Activated CD4-positive, CD25-positive, alpha-beta regulatory T cell treated with anti-CD3 and anti-CD28 coated beads, Interleukin-2, amount 50 U/mL, for 16 hours (primary cell): ENCODE measurements at regions not wholly inside any gene's neighbourhood (a gene's known extent, or its start where the extent isn't known, plus 50 kb on each side); places are given as distances from the start of the nearest gene placed in this dataset.
"Not testable (repeated sequence)": the region's sequence is repeated elsewhere in the genome, so short reads cannot be mapped to it uniquely, and the experiment has no call there.

Experiments used
- DNase-seq: peaks from one replicate; pipeline ENCODE4 v3.0.0-alpha.2; 2020; ENCODE audit warnings: low read depth, low spot score

- DNase-seq: peak; percentile 25
These were observed 984.8 kb downstream of the TMEM121 start for GRCh38 chr14:106511006-106511799.

GRCh38 chr14:106511800-106512198 lies 985.4 kb downstream of the TMEM121 start:
- no peak for DNase-seq

- no peak for DNase-seq
These were observed 986.9 kb downstream of the TMEM121 start for GRCh38 chr14:106513302-106513701.

DNA sequence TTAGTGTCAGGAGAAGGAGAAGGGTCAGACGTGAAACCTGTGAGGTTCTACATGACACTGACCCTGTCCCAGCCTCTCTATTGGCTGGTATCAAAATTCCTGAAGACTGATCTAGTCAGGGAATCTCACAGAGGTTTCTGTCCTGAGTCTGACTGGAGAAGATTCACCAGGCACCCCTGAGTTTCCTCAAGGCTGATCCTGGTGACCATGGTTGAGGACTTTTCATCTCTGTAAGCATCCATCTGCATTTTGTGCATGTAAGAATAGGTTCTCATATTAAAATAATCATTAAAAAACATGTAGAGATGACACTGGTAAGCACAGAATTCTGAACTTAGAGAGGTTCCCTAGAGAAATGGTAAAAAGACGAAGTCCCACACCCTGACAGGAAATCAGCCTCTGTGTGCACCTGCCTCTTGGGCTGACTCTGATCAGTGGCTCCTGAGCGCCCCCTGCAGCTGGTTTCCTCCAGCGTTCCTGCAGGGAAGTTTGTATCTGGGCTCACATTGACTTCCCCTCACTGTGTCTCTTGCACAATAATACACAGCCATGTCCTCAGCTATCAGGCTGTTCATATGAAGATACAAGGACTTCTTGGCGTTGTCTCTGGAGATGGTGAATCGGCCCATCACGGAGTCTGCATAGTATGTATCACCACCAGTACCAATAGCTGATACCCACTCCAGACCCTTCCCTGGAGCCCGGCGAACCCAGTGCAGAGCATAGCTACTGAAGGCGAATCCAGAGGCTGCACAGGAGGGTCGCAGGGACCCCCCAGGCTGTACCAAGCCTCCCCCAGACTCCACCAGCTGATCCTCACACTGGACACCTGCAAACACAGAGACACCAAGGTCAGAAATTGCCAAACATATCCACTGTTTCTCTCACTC lies 991.9 kb downstream of the TMEM121 start:
- DNase-seq: peak; percentile 54

DNA sequence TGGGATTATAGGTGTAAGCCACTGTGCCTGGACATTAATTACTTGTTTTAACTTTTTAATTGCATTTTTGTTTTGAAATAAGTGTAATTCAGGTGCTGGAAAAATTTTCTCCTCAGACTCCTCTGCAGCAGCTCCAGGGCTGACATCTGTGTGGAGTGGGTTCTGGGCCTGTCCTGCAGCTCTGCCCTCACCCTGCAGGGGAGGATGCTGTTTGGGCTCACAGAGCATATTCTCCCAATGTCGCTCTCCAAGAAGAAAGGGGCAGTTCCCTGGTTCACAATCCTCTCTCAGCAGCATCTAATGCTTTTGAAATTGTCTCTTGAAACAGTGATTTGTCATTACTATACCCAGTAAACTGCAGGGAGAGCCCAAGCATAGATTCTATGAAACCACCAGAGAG lies 995.7 kb downstream of the TMEM121 start:
- DNase-seq: not testable (repeated sequence)

GRCh38 chr14:106522990-106523389 lies 996.6 kb downstream of the TMEM121 start:
- no peak for DNase-seq

- no peak for DNase-seq
These were observed 1002.3 kb downstream of the TMEM121 start for GRCh38 chr14:106528717-106529116.

GRCh38 chr14:106530031-106530422 lies 1003.6 kb downstream of the TMEM121 start:
- DNase-seq: no peak

GRCh38 chr14:106530423-106531107 lies 1004.2 kb downstream of the TMEM121 start:
- no peak for DNase-seq

DNA sequence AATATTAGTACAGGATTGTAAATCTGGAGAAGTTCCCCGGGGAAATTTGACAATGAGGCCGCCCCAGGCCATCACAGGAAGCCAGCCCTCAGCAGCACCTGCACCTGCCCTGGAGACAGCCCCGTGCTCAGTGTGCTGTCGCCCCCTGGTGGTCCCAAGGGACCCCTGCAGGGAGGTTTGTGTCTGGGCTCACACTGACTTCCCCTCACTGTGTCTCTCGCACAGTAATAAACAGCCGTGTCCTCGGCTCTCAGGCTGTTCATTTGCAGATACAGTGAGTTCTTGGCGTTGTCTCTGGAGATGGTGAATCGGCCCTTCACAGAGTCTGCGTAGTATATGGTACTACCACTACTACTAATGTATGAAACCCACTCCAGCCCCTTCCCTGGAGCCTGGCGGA lies 1011.2 kb downstream of the TMEM121 start:
- DNase-seq: not testable (repeated sequence)

GRCh38 chr14:106538201-106538600 lies 1011.8 kb downstream of the TMEM121 start:
- DNase-seq: no peak

GRCh38 chr14:106547735-106548434 lies 1021.5 kb downstream of the TMEM121 start:
- DNase-seq: no peak

DNA sequence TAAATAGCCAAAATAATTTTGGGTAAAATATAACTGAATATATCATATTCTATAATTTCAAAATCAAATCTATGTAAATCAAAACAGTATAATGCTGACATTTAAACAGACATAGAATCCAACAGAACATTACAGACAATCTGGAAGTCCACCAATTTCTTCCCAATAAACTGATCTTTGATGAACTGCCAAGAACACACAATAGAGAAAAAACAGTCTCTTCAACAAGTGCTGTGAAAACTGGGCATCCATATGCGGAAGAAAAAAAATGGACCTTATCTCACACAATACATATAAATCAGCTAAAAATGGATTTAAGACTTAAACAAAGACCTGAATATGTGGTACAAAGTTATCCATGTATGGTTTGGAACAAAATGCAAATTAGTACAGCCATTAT lies 1022.7 kb downstream of the TMEM121 start:
- no peak for DNase-seq

DNA sequence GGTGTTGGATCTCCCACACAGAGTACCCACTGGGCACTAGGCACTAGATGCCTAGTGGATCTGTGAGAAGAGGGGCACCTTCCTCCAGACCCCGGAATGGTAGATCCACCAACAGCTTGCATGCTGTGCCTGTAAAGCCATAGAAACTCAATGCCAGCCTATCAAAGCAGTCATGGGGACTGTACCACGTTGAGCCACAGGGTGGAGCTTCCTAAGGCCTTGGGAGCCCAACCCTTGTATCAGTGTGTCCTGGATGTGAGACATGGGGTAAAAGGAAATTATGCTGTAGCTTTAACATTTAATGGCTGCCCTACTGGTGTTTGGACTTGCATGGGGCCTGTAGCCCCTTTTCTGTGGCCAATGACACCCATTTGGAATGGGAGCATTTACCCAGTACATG lies 1024.9 kb downstream of the TMEM121 start:
- DNase-seq: no peak

DNA sequence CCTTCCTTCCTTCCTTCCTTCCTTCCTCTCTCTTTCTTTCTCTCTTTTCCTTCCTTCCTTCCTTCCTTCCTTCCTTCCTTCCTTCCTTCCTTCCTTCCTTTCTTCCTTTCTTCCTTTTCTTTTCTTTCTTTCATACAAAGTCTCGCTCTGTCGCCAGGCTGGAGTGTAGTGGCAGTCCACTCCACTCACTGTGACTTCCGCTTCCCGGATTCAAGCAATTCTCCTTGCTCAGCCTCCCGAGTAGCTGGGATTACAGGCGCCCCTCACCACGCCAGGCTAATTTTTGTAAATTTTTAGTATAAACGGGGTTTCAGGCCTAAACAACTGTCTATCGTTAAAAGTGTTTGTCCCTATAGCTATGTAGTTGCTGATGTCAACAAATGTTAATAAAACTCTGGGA lies 1029.8 kb downstream of the TMEM121 start:
- not testable (repeated sequence) for DNase-seq

DNA sequence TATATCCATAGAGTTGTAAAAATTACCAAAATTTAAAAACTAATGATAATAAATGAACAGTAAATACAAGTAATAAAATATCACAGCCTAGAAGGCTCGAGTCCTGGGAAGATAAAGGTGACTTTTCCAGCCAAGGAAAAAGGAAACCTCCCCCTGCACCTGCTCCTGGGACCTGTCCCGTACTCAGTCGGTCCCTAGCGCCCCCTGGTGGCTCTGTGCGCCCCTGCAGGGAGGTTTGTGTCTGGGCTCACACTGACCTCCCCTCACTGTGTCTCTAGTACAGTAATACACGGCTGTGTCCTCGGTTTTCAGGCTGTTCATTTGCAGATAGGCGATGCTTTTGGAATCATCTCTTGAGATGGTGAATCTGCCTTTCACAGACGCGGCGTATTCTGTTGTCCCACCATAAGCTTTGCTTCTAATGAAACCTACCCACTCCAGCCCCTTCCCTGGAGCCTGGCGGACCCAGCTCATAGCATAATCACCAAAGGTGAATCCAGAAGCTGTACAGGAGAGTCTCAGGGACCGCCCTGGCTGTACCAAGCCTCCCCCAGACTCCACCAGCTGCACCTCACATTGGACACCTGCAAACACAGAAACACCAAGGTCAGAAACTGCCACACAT lies 1030.4 kb downstream of the TMEM121 start:
- DNase-seq: peak; percentile 64

DNA sequence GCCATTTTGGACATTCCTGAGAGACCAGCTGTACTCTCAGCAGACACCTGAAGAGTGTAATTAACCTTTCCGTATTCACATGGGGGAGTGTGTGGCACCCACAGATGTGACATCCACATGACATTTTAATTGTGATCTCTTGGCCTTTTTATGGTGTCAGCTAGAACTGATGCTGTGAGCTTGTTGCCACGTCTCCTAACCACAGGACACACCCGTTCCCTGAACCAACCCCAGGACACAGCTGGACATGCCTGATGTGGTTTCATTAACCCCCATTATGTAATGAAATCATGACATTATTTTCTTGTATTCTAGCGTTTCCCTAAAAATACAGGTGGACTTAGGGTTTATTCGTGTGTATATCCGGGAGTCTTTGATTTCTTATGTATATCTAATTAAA lies 1036.1 kb downstream of the TMEM121 start:
- no peak for DNase-seq

DNA sequence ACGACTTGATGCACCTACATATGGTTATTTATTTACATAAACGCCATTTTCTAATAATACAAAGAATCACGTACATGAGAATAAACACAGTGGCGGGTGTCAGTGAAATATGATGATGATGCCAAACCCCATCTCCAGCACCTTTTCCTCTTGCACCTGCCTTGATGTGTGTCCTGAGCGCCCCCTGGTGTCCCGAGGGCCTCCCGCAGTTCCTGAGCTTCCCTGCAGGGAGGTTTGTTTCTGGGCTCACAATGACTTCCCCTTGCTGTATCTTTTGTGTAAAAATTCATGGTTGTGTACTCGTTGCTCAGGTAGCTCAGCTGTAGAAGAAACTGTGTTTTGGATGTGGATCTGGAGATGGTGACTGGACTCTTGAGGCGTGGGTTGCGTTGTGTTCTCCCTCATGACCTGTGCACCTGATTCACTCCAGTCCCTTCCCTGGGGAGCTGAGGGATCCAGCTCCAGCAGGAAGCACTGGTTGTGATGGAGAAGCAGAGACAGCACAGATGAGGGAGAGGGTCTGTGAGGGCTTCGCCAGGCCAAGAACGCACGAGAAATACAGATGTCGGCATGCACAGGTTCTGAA lies 1037.8 kb downstream of the TMEM121 start:
- DNase-seq: no peak

DNA sequence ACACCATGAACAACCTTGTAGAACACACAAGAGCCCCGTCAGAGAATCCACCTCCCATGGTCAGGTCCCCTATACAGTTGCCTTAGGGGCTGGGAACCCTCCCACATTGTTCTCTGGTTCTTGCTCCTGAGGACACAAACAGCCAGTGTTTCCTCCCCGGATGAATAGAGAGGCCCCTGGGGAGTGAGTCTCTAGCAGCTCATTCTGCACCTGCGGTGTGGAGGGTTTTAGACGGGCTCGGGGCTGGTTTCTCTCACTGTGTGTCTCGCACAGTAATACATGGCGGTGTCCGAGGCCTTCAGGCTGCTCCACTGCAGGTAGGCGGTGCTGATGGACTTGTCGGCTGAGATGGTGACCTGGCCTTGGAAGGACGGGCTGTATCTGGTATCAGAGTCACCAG lies 1052.1 kb downstream of the TMEM121 start:
- DNase-seq: no peak

DNA sequence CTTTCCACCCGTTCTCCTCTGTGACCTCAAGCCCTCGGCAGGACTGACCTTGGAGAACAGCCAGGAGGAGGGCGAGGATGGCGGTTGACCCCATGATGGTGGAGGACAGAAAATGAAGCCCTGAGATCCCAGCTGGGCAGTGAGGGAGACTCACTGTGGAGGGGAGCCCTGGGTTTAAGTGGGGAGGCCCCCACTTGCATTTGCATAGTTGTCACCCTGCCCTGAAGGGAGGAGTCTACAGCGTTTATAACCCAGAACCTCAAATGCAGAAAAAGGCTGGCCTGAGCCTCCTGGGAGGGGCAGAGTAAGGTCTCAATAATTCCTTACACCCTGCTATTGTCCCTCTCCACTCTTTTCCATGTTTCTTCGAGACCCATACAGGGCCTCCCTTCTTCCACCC lies 1052.7 kb downstream of the TMEM121 start:
- no peak for DNase-seq

DNA sequence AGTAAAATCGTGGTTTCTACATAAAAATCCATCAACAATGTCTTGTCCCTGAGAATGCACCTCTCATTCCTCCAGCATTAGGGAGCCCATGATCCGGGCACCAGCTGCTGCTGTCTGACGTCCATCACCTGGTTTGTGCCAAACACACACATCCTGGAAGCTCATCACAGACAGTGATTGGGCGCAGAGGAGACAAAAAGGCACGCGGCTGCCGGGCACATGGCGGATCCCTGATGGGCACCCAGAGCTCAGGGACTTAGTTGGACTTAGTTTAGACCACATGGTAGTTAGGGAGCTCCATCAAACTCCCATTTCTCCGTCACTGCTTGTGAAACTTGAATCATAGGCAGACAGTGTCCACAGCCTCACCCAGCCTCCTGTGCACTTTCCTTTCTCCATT lies 1059.3 kb downstream of the TMEM121 start:
- no peak for DNase-seq
